Endothelial cell of umbilical vein (primary cell): ENCODE measurements at regions not wholly inside any gene's neighbourhood (a gene's known extent, or its start where the extent isn't known, plus 50 kb on each side); places are given as distances from the start of the nearest gene placed in this dataset.

Source experiments
- BruUV-seq: library from RNA; stranded (reverse); fragments of 400-500 nt; replicated peaks from 2 replicates; lab custom pipeline; 2021; lab: Mats Ljungman, UMichigan
- CTCF ChIA-PET: fragments of 300-600, 350-600 bp; sonication (Branson Sonifier 250); formaldehyde crosslinking; loops from one replicate; lab custom pipeline; 2021; ENCODE audit warnings: antibody characterized with exemption, inconsistent platforms; lab: Charles Lee
- POLR2A ChIA-PET: fragments of 300-600, 350-600 bp; sonication (Branson Sonifier 250); formaldehyde crosslinking; loops from one replicate; lab custom pipeline; 2021; ENCODE audit warnings: antibody characterized with exemption, inconsistent platforms; lab: Charles Lee
- DNase-seq: peaks from one replicate; pipeline ENCODE4 v3.0.0-alpha.2; 2011; ENCODE audit warnings: low read depth, low spot score
- FAIRE-seq: peaks from 2 replicates; lab custom pipeline; 2011; peaks lifted over from hg19 to GRCh38; lab: Jason Lieb, UNC
- H2AFZ ChIP-seq: 2 replicates; pipeline ENCODE4 v1.6.0; 2012; ENCODE audit warnings: low read depth, low read length, control low read depth, inconsistent platforms
- H3K27ac ChIP-seq: 2 replicates; pipeline ENCODE4 v1.5.1; 2011; ENCODE audit warnings: low read depth, mild to moderate bottlenecking, control low read depth, low read length, moderate library complexity; ENCODE audit not compliant: insufficient read depth
- H3K27me3 ChIP-seq, 2 experiments: 2 replicates each; pipeline versions ENCODE4 v1.6.0 to v1.6.1; 2011; ENCODE audit warnings: low read length in 2 of 2, mixed read lengths in 1 of 2; ENCODE audit not compliant: control insufficient read depth in 2 of 2, insufficient read depth in 2 of 2
- H3K36me3 ChIP-seq, 2 experiments: 2 replicates in 1 of 2; 3 replicates in 1 of 2; pipeline ENCODE4 v1.5.1; 2011; ENCODE audit warnings: low read length in 2 of 2, mild to moderate bottlenecking in 1 of 2, moderate library complexity in 1 of 2; ENCODE audit not compliant: control insufficient read depth in 2 of 2, insufficient read depth in 2 of 2; ENCODE audit errors: extremely low read depth in 1 of 2
- H3K4me1 ChIP-seq: 3 replicates; pipeline ENCODE4 v1.5.1; 2011; ENCODE audit warnings: mild to moderate bottlenecking, low read length; ENCODE audit not compliant: control insufficient read depth, insufficient read depth; ENCODE audit errors: extremely low read depth
- H3K4me2 ChIP-seq: 2 replicates; pipeline ENCODE4 v1.6.1; 2011; ENCODE audit warnings: low read length, control low read depth, mixed read lengths; ENCODE audit not compliant: insufficient read depth
- H3K4me3 ChIP-seq, 3 experiments: fragments of 200-600 bp in 1 of 3; sonication (generic), shearing (Covaris generic) in 1 of 3; replicated peaks in 1 of 3; 2 replicates each; pipeline ENCODE4 v1.5.1; 2011 to 2016; ENCODE audit warnings: control low read depth in 3 of 3, low read length in 3 of 3, mild to moderate bottlenecking in 2 of 3, inconsistent platforms in 1 of 3, low read depth in 1 of 3, moderate library complexity in 1 of 3; ENCODE audit not compliant: insufficient read depth in 1 of 3
- H3K79me2 ChIP-seq: 2 replicates; pipeline ENCODE4 v1.6.0; 2012; ENCODE audit warnings: low read length, inconsistent platforms; ENCODE audit not compliant: control insufficient read depth, insufficient read depth
- H3K9ac ChIP-seq: replicated peaks from 2 replicates; pipeline ENCODE3; 2011; ENCODE audit warnings: low read length, control low read depth; ENCODE audit not compliant: insufficient read depth; ENCODE audit errors: extremely low read depth
- H3K9me1 ChIP-seq: replicated peaks from 3 replicates; pipeline ENCODE4 v1.6.0; 2011; ENCODE audit warnings: mild to moderate bottlenecking, low read length; ENCODE audit not compliant: control insufficient read depth, insufficient read depth; ENCODE audit errors: extremely low read depth
- H3K9me3 ChIP-seq: replicated peaks from 2 replicates; pipeline ENCODE4 v1.5.1; 2012; ENCODE audit warnings: low read length, inconsistent platforms; ENCODE audit not compliant: control insufficient read depth, insufficient read depth
- H4K20me1 ChIP-seq: replicated peaks from 2 replicates; pipeline ENCODE3; 2011; ENCODE audit warnings: mild to moderate bottlenecking, low read length; ENCODE audit not compliant: control insufficient read depth, insufficient read depth; ENCODE audit errors: extremely low read depth
- CTCF ChIP-seq, 2 donors: IDR thresholded peaks; 1 replicate in 1 of 2; 2 replicates in 1 of 2; pipeline ENCODE4 v1.5.1; 2011; ENCODE audit warnings: low read length in 2 of 2, mild to moderate bottlenecking in 2 of 2, moderate library complexity in 2 of 2, control low read depth in 1 of 2, inconsistent platforms in 1 of 2, low read depth in 1 of 2; ENCODE audit not compliant: insufficient read depth in 1 of 2; ENCODE audit errors: extremely low read depth in 1 of 2
- EZH2 ChIP-seq: IDR thresholded peaks from 2 replicates; pipeline ENCODE4 v1.6.1; 2012; ENCODE audit warnings: borderline replicate concordance, low read depth, mild to moderate bottlenecking, moderate library complexity, low read length, inconsistent platforms; ENCODE audit not compliant: severe bottlenecking
- FOS ChIP-seq: IDR thresholded peaks from 2 replicates; pipeline ENCODE4 v1.6.1; 2011; ENCODE audit warnings: mild to moderate bottlenecking, low read length, moderate library complexity, borderline replicate concordance; ENCODE audit not compliant: insufficient read depth
- GATA2 ChIP-seq: IDR thresholded peaks from 2 replicates; pipeline ENCODE4 v1.7.0; 2011; ENCODE audit warnings: low read depth, mild to moderate bottlenecking, moderate library complexity, mixed read lengths, low read length; ENCODE audit not compliant: insufficient read length, insufficient read depth
- JUN ChIP-seq: IDR thresholded peaks from 2 replicates; pipeline ENCODE4 v1.6.1; 2011; ENCODE audit warnings: borderline replicate concordance, low read depth; ENCODE audit not compliant: insufficient read length, insufficient read depth
- MAX ChIP-seq: IDR thresholded peaks from 2 replicates; pipeline ENCODE4 v1.6.1; 2011; ENCODE audit not compliant: insufficient read depth, insufficient read length
- MYC ChIP-seq: IDR thresholded peaks from one replicate; pipeline ENCODE4 v1.6.1; 2011; ENCODE audit warnings: mild to moderate bottlenecking, low read depth, low read length
- POLR2A ChIP-seq: IDR thresholded peaks from 2 replicates; pipeline ENCODE4 v1.6.1; 2012; ENCODE audit warnings: low read depth, mild to moderate bottlenecking, control low read depth, low read length
- POLR2AphosphoS5 ChIP-seq: IDR thresholded peaks from 2 replicates; pipeline ENCODE4 v1.6.1; 2012; ENCODE audit warnings: low read depth, mild to moderate bottlenecking, control low read depth, low read length, moderate library complexity; ENCODE audit not compliant: insufficient read depth
- dilution Hi-C: fragments of 300-500 bp; cut with MboI; formaldehyde crosslinking; loops from one replicate; pipeline ENCODE4 v1.15.0; 2019; ENCODE audit warnings: low sequenced_read_pairs; ENCODE audit not compliant: extremely low pct_ligation_motif_present
- intact Hi-C: fragments of 100-400 bp; cut with micrococcal nuclease; formaldehyde crosslinking; loops from one replicate; pipeline ENCODE4 v1.10.0; 2022

- Histone ChIP-seq H3K4me3 (no peak overlapping the region), H3K4me2 (no peak overlapping the region), H3K9me3 (no peaks in the 10 kb centered on the region), H3K9ac (no peak overlapping the region), H4K20me1 (no peaks in the 10 kb centered on the region), H2AFZ (no peak overlapping the region), H3K27ac (no peak overlapping the region), H3K4me1 (no peaks in the 10 kb centered on the region), H3K79me2 (no peaks in the 10 kb centered on the region), H3K36me3 (no peaks in the 10 kb centered on the region), H3K9me1 (no peaks in the 10 kb centered on the region), H3K27me3 (no peaks in the 10 kb centered on the region)
- POLR2A ChIA-PET = no interaction called here
- intact Hi-C loops (no loop called here), dilution Hi-C loops (no loop called here)
- no peak for TF ChIP-seq POLR2A
- no peak for TF ChIP-seq CTCF (IDR thresholded peaks at IDR 0.05; ENCODE audit: extremely low read depth in 1 of 2, insufficient read depth in 1 of 2, low read depth in 1 of 2, low read length in 2 of 2)
- TF ChIP-seq MYC = no peak
- TF ChIP-seq JUN = no peak
- no peak for TF ChIP-seq GATA2
- TF ChIP-seq POLR2AphosphoS5 = no peak
- TF ChIP-seq FOS = no peak
- TF ChIP-seq EZH2 = no peak
- no peak for TF ChIP-seq MAX
- CTCF ChIA-PET = no interaction called here
- DNase-seq (no peak), FAIRE-seq (no peak)
- BruUV-seq = no TSS peak
Measured at GRCh38 chr2:104786821-104787220, 67.1 kb upstream of the POU3F3 start.
